DND-41 (cell line): ENCODE measurements at regions not wholly inside any gene's neighbourhood (a gene's known extent, or its start where the extent isn't known, plus 50 kb on each side); places are given as distances from the start of the nearest gene placed in this dataset.

ENCODE experiments used
- EZH2 ChIP-seq: IDR thresholded peaks from 3 replicates; pipeline ENCODE4 v1.6.1; 2012; ENCODE audit warnings: borderline replicate concordance, low read depth, mild to moderate bottlenecking, moderate library complexity, low read length, inconsistent platforms; ENCODE audit not compliant: severe bottlenecking
- TF ChIP-seq, protein P1 (sequence below): IDR thresholded peaks from 2 replicates; pipeline ENCODE4 v1.5.1; 2012; ENCODE audit warnings: borderline replicate concordance, low read length, moderate library complexity, mild to moderate bottlenecking; ENCODE audit not compliant: poor library complexity, severe bottlenecking; ENCODE audit errors: extremely low read depth

DNA sequence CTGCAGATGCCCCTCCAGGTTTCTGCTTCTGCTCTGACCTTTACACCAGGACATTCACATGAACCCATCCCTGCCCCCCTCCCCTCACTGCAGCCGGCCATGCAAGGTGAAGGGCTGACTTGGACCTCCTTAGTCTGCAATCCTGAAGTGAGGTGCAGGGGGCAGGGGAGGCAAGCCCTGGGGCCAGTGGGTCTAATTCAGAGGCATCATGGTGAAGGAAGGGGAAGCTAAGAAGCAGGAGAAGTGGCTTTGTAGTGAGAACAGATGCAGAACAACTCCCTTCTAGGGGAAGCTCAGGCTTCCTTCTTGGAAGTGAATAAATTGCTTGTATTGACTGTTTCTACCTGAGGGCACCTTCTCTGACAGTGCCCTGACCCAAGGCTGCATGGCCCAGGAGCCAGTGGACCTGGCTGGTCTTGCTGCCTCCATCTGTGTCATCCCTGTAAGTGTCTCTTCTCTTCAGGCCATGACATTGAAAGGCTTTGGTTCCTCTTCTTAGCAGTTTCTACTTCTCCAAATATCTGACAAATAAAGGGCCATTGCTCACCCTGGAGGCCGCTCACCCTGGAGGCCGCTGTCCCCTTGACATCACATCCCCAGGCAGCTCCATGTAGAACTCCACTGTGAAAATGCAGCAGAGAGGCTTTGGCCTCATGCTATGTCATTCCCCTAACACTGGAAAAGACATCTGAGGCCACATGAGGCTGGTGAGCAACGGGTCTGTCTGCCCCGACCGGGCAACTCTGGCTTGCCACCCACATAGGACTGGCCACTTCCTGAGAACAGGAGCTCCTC lies 55.3 kb downstream of the GADD45G start:
- TF ChIP-seq, protein P1, sequence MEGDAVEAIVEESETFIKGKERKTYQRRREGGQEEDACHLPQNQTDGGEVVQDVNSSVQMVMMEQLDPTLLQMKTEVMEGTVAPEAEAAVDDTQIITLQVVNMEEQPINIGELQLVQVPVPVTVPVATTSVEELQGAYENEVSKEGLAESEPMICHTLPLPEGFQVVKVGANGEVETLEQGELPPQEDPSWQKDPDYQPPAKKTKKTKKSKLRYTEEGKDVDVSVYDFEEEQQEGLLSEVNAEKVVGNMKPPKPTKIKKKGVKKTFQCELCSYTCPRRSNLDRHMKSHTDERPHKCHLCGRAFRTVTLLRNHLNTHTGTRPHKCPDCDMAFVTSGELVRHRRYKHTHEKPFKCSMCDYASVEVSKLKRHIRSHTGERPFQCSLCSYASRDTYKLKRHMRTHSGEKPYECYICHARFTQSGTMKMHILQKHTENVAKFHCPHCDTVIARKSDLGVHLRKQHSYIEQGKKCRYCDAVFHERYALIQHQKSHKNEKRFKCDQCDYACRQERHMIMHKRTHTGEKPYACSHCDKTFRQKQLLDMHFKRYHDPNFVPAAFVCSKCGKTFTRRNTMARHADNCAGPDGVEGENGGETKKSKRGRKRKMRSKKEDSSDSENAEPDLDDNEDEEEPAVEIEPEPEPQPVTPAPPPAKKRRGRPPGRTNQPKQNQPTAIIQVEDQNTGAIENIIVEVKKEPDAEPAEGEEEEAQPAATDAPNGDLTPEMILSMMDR: no peak
- TF ChIP-seq EZH2: no peak
